OCI-LY7 (cell line): ENCODE measurements at regions not wholly inside any gene's neighbourhood (a gene's known extent, or its start where the extent isn't known, plus 50 kb on each side); places are given as distances from the start of the nearest gene placed in this dataset.
"Not testable (repeated sequence)": the region's sequence is repeated elsewhere in the genome, so short reads cannot be mapped to it uniquely, and the experiment has no call there.

Experiments used
- BruUV-seq: library from RNA; stranded (reverse); fragments of 400-500 nt; replicated peaks from 2 replicates; lab custom pipeline; 2021; lab: Mats Ljungman, UMichigan
- CTCF ChIA-PET: fragments of 300-600 bp; sonication (Branson Sonifier 250); formaldehyde crosslinking; loops from one replicate; lab custom pipeline; 2022; ENCODE audit warnings: antibody characterized with exemption; ENCODE audit not compliant: unreplicated experiment; lab: Charles Lee
- POLR2A ChIA-PET: fragments of 300-600 bp; sonication (Branson Sonifier 250); formaldehyde crosslinking; loops from one replicate; lab custom pipeline; 2022; ENCODE audit warnings: antibody characterized with exemption; lab: Charles Lee
- DNase-seq: peaks from one replicate; pipeline ENCODE4 v3.0.0-alpha.2; 2015; ENCODE audit warnings: low spot score
- H2AFZ ChIP-seq: fragments of 200-600 bp; sonication (generic), shearing (Covaris generic); 2 replicates; pipeline ENCODE4 v1.6.1; 2014; ENCODE audit warnings: mild to moderate bottlenecking, antibody characterized with exemption, low read length, moderate library complexity
- H3K27ac ChIP-seq: fragments of 200-600 bp; sonication (generic); 2 replicates; pipeline ENCODE4 v1.5.1; 2014; ENCODE audit warnings: mixed run types, low read depth, mild to moderate bottlenecking, moderate library complexity, low read length, inconsistent platforms; ENCODE audit not compliant: poor library complexity, severe bottlenecking
- H3K36me3 ChIP-seq: fragments of 200-600 bp; sonication (generic); 2 replicates; pipeline ENCODE4 v1.6.1; 2014; ENCODE audit warnings: mild to moderate bottlenecking, antibody characterized with exemption, low read length, moderate library complexity, mixed read lengths; ENCODE audit not compliant: insufficient read depth
- H3K4me1 ChIP-seq: fragments of 200-600 bp; sonication (generic); 2 replicates; pipeline ENCODE4 v1.5.1; 2014; ENCODE audit warnings: mild to moderate bottlenecking, low read length; ENCODE audit not compliant: insufficient read depth, poor library complexity, severe bottlenecking
- H3K4me2 ChIP-seq: fragments of 200-600 bp; sonication (generic); 2 replicates; pipeline ENCODE4 v1.6.1; 2014; ENCODE audit warnings: mild to moderate bottlenecking, low read length
- H3K4me3 ChIP-seq: fragments of 200-600 bp; sonication (generic); 2 replicates; pipeline ENCODE4 v1.5.1; 2014; ENCODE audit warnings: mild to moderate bottlenecking, low read depth, low read length; ENCODE audit not compliant: poor library complexity, severe bottlenecking
- H3K79me2 ChIP-seq: fragments of 200-600 bp; sonication (generic); 2 replicates; pipeline ENCODE4 v1.6.1; 2016; ENCODE audit warnings: low read depth, mild to moderate bottlenecking, low read length, moderate library complexity, mixed read lengths; ENCODE audit not compliant: insufficient read depth
- H3K9me2 ChIP-seq: fragments of 200-600 bp; sonication (generic); 2 replicates; pipeline ENCODE4 v1.6.1; 2016; ENCODE audit warnings: mild to moderate bottlenecking, low read length, mixed read lengths; ENCODE audit not compliant: insufficient read depth
- H3K9me3 ChIP-seq: fragments of 200-600 bp; sonication (generic); 2 replicates; pipeline ENCODE4 v1.6.1; 2014; ENCODE audit warnings: mild to moderate bottlenecking, mixed run types, low read length, mixed read lengths
- H4K20me1 ChIP-seq: fragments of 200-600 bp; sonication (generic); 2 replicates; pipeline ENCODE4 v1.6.1; 2014; ENCODE audit warnings: mild to moderate bottlenecking, antibody characterized with exemption, low read length, moderate library complexity, mixed read lengths; ENCODE audit not compliant: insufficient read depth
- CTCF ChIP-seq: fragments of 200-600 bp; sonication (generic); conservative IDR thresholded peaks from 2 replicates; pipeline ENCODE4 v1.5.1; 2014; ENCODE audit warnings: mild to moderate bottlenecking, antibody characterized with exemption, low read length, moderate library complexity, mixed read lengths
- intact Hi-C: fragments of 100-400 bp; cut with micrococcal nuclease; formaldehyde crosslinking; loops from one replicate; pipeline ENCODE4 v1.10.0; 2022; ENCODE audit not compliant: unreplicated experiment

GRCh38 chr10:38365917-38366316 is 271.8 kb downstream of the ZNF37A start:
- H3K9me2 ChIP-seq, H3K4me2 ChIP-seq, H3K4me1 ChIP-seq, POLR2A ChIA-PET, BruUV-seq, H3K79me2 ChIP-seq, intact Hi-C loops, H3K9me3 ChIP-seq, CTCF ChIA-PET, H3K4me3 ChIP-seq, H4K20me1 ChIP-seq, H2AFZ ChIP-seq, H3K27ac ChIP-seq: not testable (repeated sequence)
- peak; percentile 50 for DNase-seq
- H3K36me3 ChIP-seq, result peaks cover 13% of the 10 kb centered on the region
- TF ChIP-seq CTCF, result peak; percentile 63

GRCh38 chr10:38383800-38384199 is 289.7 kb downstream of the ZNF37A start:
- H4K20me1 ChIP-seq, H3K27ac ChIP-seq, POLR2A ChIA-PET, H2AFZ ChIP-seq, H3K36me3 ChIP-seq, H3K4me1 ChIP-seq, intact Hi-C loops, H3K9me2 ChIP-seq, BruUV-seq, DNase-seq, H3K4me3 ChIP-seq, H3K4me2 ChIP-seq, CTCF ChIA-PET, H3K79me2 ChIP-seq, H3K9me3 ChIP-seq: not testable (repeated sequence)

- DNase-seq, H3K4me3 ChIP-seq, H3K4me2 ChIP-seq, H4K20me1 ChIP-seq, CTCF ChIA-PET, H3K27ac ChIP-seq, POLR2A ChIA-PET, intact Hi-C loops, H3K9me3 ChIP-seq, H3K4me1 ChIP-seq, H3K36me3 ChIP-seq, H2AFZ ChIP-seq, H3K79me2 ChIP-seq, H3K9me2 ChIP-seq, BruUV-seq: not testable (repeated sequence)
Observed at GRCh38 chr10:38386869-38387268, 292.7 kb downstream of the ZNF37A start.

GRCh38 chr10:38390725-38391124 is 296.6 kb downstream of the ZNF37A start:
- TF ChIP-seq CTCF, result peak; percentile 39; the same call in 1 of the 2 replicates
- H3K4me2 ChIP-seq, H3K9me3 ChIP-seq, H2AFZ ChIP-seq, POLR2A ChIA-PET, H3K36me3 ChIP-seq, H3K4me1 ChIP-seq, CTCF ChIA-PET, intact Hi-C loops, H4K20me1 ChIP-seq, H3K27ac ChIP-seq, H3K9me2 ChIP-seq, BruUV-seq, H3K79me2 ChIP-seq, H3K4me3 ChIP-seq: not testable (repeated sequence)
- peak; percentile 24 for DNase-seq

- H3K9me2 ChIP-seq, H3K4me2 ChIP-seq, H2AFZ ChIP-seq, H3K4me3 ChIP-seq, POLR2A ChIA-PET, H3K79me2 ChIP-seq, H3K27ac ChIP-seq, intact Hi-C loops, BruUV-seq, DNase-seq, CTCF ChIA-PET, H4K20me1 ChIP-seq, H3K9me3 ChIP-seq, H3K4me1 ChIP-seq, H3K36me3 ChIP-seq: not testable (repeated sequence)
Observed at GRCh38 chr10:38395465-38395864, 301.3 kb downstream of the ZNF37A start.
